ENCODE measurements at regions not wholly inside any gene's neighbourhood (a gene's known extent, or its start where the extent isn't known, plus 50 kb on each side); places are given as distances from the start of the nearest gene placed in this dataset.
"Not testable (repeated sequence)": the region's sequence is repeated elsewhere in the genome, so short reads cannot be mapped to it uniquely, and the experiment has no call there.

GRCh38 chr6:167690167-167690922, 136.4 kb upstream of the AFDN start:
- DNase-seq (ENCODE audit: low spot score) = not testable (repeated sequence)

DNA sequence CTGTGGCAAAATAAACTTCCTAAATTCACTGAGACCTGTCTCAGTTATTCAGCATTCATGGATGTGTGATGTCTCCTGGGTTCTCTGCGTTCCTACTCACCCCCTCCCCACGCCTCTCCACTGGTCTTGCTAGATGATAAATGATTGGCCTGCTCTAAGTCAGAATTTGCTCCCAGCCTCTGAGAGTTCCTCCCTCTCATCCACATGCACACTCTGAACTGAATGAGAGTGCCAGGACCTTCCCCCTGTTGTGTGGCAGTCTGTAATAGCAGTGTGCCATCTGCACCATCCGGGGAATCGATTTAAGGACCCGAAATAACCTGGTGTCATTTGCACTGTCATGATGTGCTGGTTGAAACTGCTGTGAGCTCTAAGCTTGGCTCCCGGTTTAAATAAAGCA, 135.8 kb upstream of the AFDN start:
- DNase-seq (ENCODE audit: low spot score) = no peak

GRCh38 chr6:167691533-167692312, 135.0 kb upstream of the AFDN start:
- DNase-seq (ENCODE audit: low spot score) = no peak

DNA sequence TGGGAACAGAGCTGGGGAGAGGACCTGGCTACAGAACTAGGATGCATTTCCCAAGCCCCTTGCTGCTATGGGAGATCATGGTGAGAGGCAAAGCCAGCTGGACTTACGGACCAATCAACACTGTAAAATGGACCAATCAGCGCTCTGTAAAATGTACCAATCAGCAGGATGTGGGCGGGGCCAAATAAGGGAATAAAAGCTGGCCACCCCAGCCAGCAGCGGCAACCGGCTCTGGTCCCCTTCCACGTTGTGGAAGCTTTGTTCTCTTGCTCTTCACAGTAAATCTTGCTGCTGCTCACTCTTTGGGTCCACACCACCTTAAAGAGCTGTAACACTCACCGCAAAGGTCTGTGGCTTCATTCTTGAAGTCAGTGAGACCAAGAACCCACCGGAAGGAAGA, 133.2 kb upstream of the AFDN start:
- not testable (repeated sequence) for DNase-seq (ENCODE audit: low spot score)

- no peak for DNase-seq (ENCODE audit: low spot score)
Measured at GRCh38 chr6:167695831-167696230, 130.9 kb upstream of the AFDN start.

DNA sequence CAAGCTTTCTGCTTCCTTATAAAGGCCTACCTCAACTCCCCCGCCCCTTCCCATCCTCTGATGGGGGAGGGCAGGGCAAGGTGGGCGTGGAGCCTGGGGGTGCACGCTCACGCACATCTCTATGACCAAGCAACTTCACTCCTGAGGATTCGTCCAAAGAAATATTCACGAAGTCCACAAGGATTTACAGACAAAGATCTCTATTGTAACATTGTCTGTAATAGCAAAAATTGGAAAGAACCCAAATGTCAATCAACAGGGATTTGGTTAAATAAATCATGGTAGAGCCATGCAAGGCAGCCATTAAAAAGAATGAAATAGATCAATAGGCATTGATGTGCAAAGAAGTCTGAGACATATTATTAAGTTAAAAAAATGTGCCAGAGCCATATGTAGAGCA, 130.4 kb upstream of the AFDN start:
- DNase-seq (ENCODE audit: low spot score) = no peak

DNA sequence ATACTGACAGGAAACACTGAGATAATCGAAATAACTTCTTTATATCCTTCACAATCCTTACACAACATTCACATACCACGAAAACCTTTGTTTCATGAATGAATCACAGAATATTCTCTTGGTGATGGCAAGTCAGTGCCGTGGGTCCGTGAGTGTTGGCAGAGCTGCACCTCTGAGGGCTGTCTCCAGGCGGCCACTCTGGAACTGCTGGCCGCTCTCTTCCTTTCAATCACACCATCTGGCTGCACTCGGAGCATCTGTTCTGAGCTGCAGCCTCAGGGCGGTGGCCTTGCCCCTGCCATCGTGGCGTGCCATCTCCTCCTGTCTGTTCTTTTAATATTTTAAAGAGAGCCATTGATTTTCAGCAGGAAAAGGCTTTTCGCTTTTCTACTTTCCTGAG, 129.4 kb upstream of the AFDN start:
- DNase-seq (ENCODE audit: low spot score) = no peak

DNA sequence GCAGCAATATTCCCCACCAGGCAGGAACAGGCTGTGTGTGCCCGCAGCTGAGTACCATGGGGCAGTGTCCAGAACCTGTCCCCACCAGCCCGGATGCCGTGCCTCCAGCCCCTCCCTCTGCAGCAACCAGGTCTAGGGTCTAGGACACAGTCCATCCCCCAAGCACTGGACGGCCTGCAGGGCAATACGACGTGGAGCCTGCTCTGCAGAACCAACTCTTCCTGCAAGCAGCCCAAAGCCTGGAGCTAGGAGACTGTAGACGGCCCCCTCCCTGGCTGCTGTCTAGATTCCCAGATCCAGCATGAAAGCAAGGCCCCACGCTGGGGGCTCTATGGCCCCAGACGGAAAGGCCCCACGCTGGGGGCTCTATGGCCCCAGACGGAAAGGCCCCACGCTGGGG, 128.2 kb upstream of the AFDN start:
- no peak for DNase-seq (ENCODE audit: low spot score)

- DNase-seq (ENCODE audit: low spot score) = no peak
Measured at GRCh38 chr6:167699141-167699931, 127.4 kb upstream of the AFDN start.

DNA sequence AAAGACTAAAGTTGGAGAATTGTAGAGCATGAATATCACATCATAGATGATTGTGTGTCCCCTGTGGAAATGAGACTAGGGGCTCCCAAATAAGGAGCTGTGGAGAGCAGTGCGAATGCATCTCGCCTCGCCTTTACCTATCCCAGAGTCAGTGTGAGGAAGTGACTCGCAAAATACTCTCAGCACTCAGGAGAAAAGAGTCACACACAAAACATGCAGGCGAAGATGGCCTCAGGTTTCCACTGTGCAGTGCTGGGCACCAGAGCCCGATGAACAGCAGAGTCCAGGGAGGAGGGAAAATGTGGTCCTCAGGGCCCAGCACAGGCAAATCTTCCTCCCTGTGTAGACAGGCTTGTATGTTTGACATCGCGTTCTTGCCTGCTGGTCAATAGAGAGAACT, 126.5 kb upstream of the AFDN start:
- no peak for DNase-seq (ENCODE audit: low spot score)

- no peak for DNase-seq (ENCODE audit: low spot score)
Measured at GRCh38 chr6:167701010-167701409, 125.7 kb upstream of the AFDN start.

DNA sequence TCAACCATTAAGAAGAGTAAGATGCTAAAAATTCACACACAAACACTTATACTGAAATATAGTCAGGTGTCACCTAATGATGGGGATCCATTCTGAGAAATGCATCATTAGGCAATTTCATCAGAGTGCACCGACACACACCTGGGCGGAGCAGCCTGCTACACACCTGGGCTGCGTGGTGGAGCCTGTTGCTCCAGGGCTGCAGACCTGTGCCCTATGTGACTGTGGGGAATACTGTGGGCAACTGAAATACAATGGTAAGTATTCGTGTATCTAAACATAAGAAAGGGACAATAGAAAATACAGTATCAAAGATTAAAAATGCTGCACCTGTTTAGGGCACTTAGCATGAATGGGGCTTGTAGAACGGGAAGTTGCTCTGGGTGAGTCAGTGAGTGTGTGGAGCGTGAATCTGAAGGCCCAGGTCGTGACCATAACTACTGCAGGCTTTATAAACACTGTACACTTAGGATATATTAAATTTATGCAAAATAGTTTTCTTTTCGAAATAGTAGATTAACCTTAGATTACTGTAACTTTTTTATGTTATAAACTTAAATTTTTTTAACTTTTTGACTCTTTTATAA, 124.4 kb upstream of the AFDN start:
- no peak for DNase-seq (ENCODE audit: low spot score)

DNA sequence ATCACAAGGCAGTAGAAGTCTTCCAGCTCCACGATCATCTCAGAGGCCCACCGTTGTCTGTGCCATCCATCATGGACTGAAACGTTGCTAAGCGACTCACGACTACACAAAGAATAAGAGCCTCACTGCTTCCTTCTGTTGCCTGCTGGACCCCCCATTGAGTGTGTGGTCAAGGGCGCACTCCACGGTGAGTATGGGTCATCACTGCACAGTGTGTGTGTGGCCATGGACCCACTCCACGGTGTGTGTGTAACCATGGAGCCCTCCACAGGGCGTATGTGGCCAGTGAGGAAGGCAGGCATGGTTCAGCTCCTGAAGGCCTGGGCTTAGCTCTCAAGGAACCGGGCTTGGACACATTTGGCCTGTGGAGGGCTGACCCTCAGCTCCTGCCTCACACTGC, 123.4 kb upstream of the AFDN start:
- no peak for DNase-seq (ENCODE audit: low spot score)

DNA sequence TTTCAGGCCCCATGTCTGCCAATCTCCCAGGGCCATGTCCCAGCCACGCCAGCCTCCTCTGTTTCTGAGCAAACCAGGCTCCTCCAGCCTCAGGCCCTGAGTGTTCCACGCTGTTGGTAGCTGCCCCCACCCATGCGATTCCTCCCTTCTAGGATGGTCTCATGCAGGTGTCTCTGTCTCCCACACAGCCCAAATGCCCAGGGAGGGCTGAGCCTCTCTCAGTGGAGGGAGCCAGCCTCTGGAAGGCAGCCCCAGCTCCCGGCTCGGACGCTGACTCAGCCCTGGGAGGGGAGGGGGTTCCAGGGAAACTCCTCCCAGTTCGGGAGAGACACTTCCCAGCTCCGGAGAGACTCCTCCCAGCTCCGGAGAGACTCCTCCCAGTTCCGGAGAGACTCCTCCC, 122.9 kb upstream of the AFDN start:
- DNase-seq (ENCODE audit: low spot score) = no peak

GRCh38 chr6:167704396-167704901, 122.3 kb upstream of the AFDN start:
- no peak for DNase-seq (ENCODE audit: low spot score)

DNA sequence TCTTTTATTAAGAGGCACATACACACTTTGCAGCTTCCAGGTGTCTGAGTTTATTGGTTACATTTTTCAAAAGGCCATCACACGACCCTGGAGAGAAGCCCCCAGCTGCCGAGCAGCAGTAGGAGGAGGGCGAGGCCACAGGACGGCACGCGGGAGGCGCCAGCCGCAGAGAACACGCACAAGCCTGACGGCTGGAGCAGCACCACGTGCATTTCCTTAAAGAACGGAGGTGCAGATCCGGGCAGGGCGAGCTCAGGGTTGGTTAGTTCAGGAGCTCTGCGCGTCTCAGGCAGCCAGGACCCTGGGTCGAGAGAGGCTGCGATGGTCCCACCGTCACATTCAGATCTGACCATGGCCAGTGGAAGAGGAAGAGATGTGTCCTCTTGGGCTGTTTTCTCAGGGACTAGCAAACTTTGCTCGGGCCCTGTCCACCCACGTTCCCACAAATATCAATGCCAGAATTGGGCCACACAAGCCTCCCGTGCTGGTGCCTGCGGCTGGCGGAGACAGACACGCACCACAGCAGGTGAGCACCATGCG, 121.4 kb upstream of the AFDN start:
- DNase-seq (ENCODE audit: low spot score) = no peak

DNA sequence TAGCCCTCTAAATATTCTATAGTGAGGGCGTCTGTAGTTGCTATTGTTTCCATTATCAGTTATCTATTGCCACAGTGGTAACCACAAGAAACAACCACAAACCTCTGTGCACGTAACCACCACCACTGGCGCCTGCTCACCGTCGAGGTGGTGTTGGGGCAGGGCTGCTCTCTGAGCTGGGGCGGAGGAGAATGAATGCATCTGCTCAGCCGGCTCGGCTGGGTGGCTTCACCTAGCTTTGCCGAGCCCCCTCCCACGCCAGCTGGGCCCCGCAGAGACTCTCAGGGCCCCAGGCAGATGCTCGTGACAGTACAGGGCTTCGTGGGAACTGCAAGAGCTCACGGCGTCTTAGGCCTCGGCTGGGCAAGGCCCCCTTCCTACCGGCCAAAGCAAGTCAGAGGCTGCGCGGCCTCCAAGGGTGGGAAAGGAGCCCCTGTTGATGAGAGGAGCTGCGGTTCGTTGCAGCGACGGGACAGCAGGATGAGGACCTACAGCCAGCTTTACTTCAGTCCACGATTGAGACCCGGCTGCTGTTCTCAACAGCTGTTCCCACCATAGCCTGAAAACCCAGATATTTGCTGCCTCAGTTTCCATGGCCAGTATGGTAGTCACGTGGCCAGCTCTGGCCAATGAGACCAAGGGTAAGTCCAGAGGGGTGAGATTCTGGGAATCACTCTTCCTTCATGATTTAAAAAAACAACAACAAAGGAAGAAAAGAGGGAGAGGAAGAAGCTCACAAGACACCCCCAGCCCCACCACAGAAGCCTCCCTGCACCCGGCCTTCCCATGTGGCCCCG, 120.2 kb upstream of the AFDN start:
- no peak for DNase-seq (ENCODE audit: low spot score)

DNA sequence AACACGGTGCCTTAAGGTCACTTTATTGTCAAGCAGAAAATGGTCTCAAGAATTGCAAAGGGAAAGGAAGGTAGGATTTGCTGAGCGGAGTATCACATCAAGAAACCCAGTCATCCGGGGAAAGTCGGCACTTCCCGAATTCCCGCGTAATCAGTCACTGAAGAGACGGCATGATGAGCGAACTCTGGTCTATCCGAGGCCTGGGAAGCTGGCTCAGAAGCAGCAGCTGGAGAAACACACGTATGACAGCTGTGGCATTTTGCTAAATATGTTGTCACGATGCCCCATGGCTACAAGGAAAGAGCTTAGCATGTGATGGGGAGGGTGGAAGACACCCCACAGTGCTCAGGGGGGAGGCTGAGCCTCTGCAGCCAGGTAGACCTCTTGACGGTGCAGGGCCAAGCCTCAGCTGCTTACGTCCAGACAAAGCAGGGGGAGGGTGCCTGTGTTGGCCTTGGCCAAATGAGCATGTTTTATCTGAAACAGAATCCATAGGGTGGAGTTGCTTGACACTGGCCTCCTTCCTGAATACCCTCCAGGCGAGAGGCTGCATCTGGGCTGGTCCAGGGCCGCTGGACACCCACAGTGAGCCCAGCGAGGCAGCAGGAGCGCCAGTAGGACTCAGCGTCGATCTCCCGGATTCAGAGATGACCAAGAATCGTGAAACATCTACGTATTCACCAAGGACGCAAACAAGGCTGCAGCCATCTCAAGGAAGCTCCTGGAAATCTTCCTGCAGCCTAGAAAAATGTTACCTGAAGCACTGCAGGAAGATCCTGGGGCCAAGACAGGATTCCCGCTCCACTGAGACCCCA, 118.8 kb upstream of the AFDN start:
- no peak for DNase-seq (ENCODE audit: low spot score)

GRCh38 chr6:167708501-167709094, 118.1 kb upstream of the AFDN start:
- DNase-seq (ENCODE audit: low spot score) = no peak

- DNase-seq (ENCODE audit: low spot score) = no peak
Measured at GRCh38 chr6:167709196-167709595, 117.5 kb upstream of the AFDN start.

Measured in RKO (cell line).